Gastrocnemius medialis (tissue), 4 donors: ENCODE measurements at regions not wholly inside any gene's neighbourhood (a gene's known extent, or its start where the extent isn't known, plus 50 kb on each side); places are given as distances from the start of the nearest gene placed in this dataset.

ENCODE experiments used
- CTCF ChIP-seq, 5 experiments: fragments of 450-650 bp in 3 of 5; fragments of 200-600 bp in 2 of 5; sonication (generic) in 2 of 5; IDR thresholded peaks in 4 of 5; conservative IDR thresholded peaks in 1 of 5; 1 replicate in 4 of 5; 2 replicates in 1 of 5; pipeline ENCODE4 v1.5.1; 2016 to 2019; ENCODE audit warnings: antibody characterized with exemption in 5 of 5, mild to moderate bottlenecking in 3 of 5, moderate library complexity in 3 of 5
- POLR2A ChIP-seq, 2 donors: fragments of 450-650 bp; IDR thresholded peaks; one replicate each; pipeline ENCODE4 v1.6.1; 2017; ENCODE audit warnings: antibody characterized with exemption in 2 of 2, mild to moderate bottlenecking in 2 of 2, moderate library complexity in 2 of 2

GRCh38 chrX:147811803-147812202 lies 99.9 kb upstream of the FMR1 start:
- TF ChIP-seq CTCF (IDR thresholded peaks at IDR 0.05 in 4 of 5, conservative IDR thresholded peaks at IDR 0.05 in 1 of 5) (no peak), POLR2A (IDR thresholded peaks at IDR 0.05) (no peak)
